CD4-positive, alpha-beta T cell (primary cell): ENCODE measurements at regions not wholly inside any gene's neighbourhood (a gene's known extent, or its start where the extent isn't known, plus 50 kb on each side); places are given as distances from the start of the nearest gene placed in this dataset.

Source experiments
- ATAC-seq: fragments of 200-7000 bp; cut with Tn5 transposase; one replicate; pipeline ENCODE4 v1.10.0; 2022; ENCODE audit warnings: mild to moderate bottlenecking; ENCODE audit not compliant: poor library complexity
- CTCF ChIA-PET: fragments of 350-600 bp; sonication (Branson Sonifier 250); formaldehyde crosslinking; loops from one replicate; lab custom pipeline; 2021; ENCODE audit warnings: antibody characterized with exemption, inconsistent platforms; lab: Charles Lee
- POLR2A ChIA-PET: fragments of 350-600 bp; sonication (Branson Sonifier 250); formaldehyde crosslinking; loops from one replicate; lab custom pipeline; 2021; ENCODE audit warnings: antibody characterized with exemption, inconsistent platforms; lab: Charles Lee
- DNase-seq, 14 experiments: peaks; one replicate each; pipeline ENCODE4 v3.0.0-alpha.2; 2013 to 2020; ENCODE audit warnings: mixed read lengths in 2 of 14
- H3K27ac ChIP-seq, 2 donors: one replicate each; pipeline versions ENCODE4 v1.5.1 to v1.7.0; 2013; ENCODE audit warnings: low read length in 2 of 2, low read depth in 1 of 2, mild to moderate bottlenecking in 1 of 2
- H3K27me3 ChIP-seq, 2 experiments: 1 replicate in 1 of 2; 2 replicates in 1 of 2; pipeline versions ENCODE4 v1.6.1 to v1.7.0; 2013; ENCODE audit warnings: low read length in 2 of 2, control low read depth in 1 of 2, mild to moderate bottlenecking in 1 of 2, moderate library complexity in 1 of 2; ENCODE audit not compliant: insufficient read depth in 2 of 2, control insufficient read depth in 1 of 2
- H3K36me3 ChIP-seq: one replicate; pipeline ENCODE4 v1.6.1; 2013; ENCODE audit warnings: low read length, control low read depth; ENCODE audit not compliant: insufficient read depth
- H3K4me1 ChIP-seq: one replicate; pipeline ENCODE4 v1.6.1; 2013; ENCODE audit warnings: low read length, control low read depth; ENCODE audit not compliant: insufficient read depth
- H3K4me3 ChIP-seq: one replicate; pipeline ENCODE4 v1.5.1; 2013; ENCODE audit warnings: mild to moderate bottlenecking, low read length, moderate library complexity
- H3K9me3 ChIP-seq, 2 experiments: 1 replicate in 1 of 2; 2 replicates in 1 of 2; pipeline versions ENCODE4 v1.6.1 to v1.7.0; 2013; ENCODE audit warnings: low read length in 2 of 2, mild to moderate bottlenecking in 2 of 2, control low read depth in 1 of 2, moderate library complexity in 1 of 2; ENCODE audit not compliant: control insufficient read depth in 1 of 2, insufficient read depth in 1 of 2
- H3K27ac Mint-ChIP-seq: one replicate; pipeline ENCODE4 v1.8.0; 2020; ENCODE audit warnings: mixed read lengths
- H3K27me3 Mint-ChIP-seq: one replicate; pipeline ENCODE4 v1.8.0; 2021; ENCODE audit warnings: mixed read lengths
- H3K36me3 Mint-ChIP-seq: one replicate; pipeline ENCODE4 v1.8.0; 2021; ENCODE audit warnings: low read depth, mixed read lengths
- H3K4me1 Mint-ChIP-seq: one replicate; pipeline ENCODE4 v1.8.0; 2021; ENCODE audit warnings: low read depth, mixed read lengths
- H3K4me3 Mint-ChIP-seq: one replicate; pipeline ENCODE4 v1.8.0; 2020; ENCODE audit warnings: mild to moderate bottlenecking, mixed read lengths
- H3K9me3 Mint-ChIP-seq: one replicate; pipeline ENCODE4 v1.8.0; 2020; ENCODE audit warnings: mixed read lengths
- CTCF ChIP-seq: fragments of 200-600 bp; IDR thresholded peaks from one replicate; pipeline ENCODE4 v1.8.0; 2022; ENCODE audit warnings: antibody characterized with exemption, mild to moderate bottlenecking
- intact Hi-C, 2 experiments: fragments of 100-400 bp; cut with DNase I in 1 of 2; cut with micrococcal nuclease in 1 of 2; formaldehyde crosslinking; loops; one replicate each; pipeline versions ENCODE4 v1.15.1 to v1.9.0; 2023 to 2025; cut with DNase I, micrococcal nuclease

GRCh38 chr17:5915337-5915736, 154.8 kb upstream of the WSCD1 start:
- no peaks in the 10 kb centered on the region for H3K4me1 Mint-ChIP-seq
- H3K27me3 Mint-ChIP-seq = peaks cover 8% of the 10 kb centered on the region
- H3K36me3 Mint-ChIP-seq = no peaks in the 10 kb centered on the region
- H3K36me3 ChIP-seq = no peaks in the 10 kb centered on the region
- no peak overlapping the region for H3K27ac Mint-ChIP-seq
- H3K4me3 ChIP-seq = no peak overlapping the region
- ATAC-seq (no peak), DNase-seq (no peak)
- ChIA-PET POLR2A (no interaction called here), CTCF (no interaction called here)
- peaks cover 0 to 4% of the 10 kb centered on the region in 2 experiments for H3K27me3 ChIP-seq
- H3K4me3 Mint-ChIP-seq = no peak overlapping the region
- intact Hi-C loops = no loop called here
- no peaks in the 10 kb centered on the region for H3K4me1 ChIP-seq
- TF ChIP-seq CTCF = no peak
- no peak overlapping the region for H3K27ac ChIP-seq
- no peaks in the 10 kb centered on the region for H3K9me3 Mint-ChIP-seq
- no peaks in the 10 kb centered on the region for H3K9me3 ChIP-seq

GRCh38 chr17:5919089-5919488, 151.1 kb upstream of the WSCD1 start:
- DNase-seq (no peak), ATAC-seq (no peak)
- H3K4me1 Mint-ChIP-seq = no peaks in the 10 kb centered on the region
- no peak overlapping the region for H3K4me3 ChIP-seq
- POLR2A ChIA-PET = no interaction called here
- H3K27ac Mint-ChIP-seq = no peak overlapping the region
- H3K4me3 Mint-ChIP-seq = no peak overlapping the region
- H3K36me3 Mint-ChIP-seq = no peaks in the 10 kb centered on the region
- peaks cover 0 to 4% of the 10 kb centered on the region in 2 experiments for H3K27me3 ChIP-seq
- intact Hi-C loops = no loop called here
- H3K27ac ChIP-seq = no peak overlapping the region
- CTCF ChIA-PET = no interaction called here
- no peaks in the 10 kb centered on the region for H3K9me3 ChIP-seq
- peaks cover 8% of the 10 kb centered on the region for H3K27me3 Mint-ChIP-seq
- TF ChIP-seq CTCF = no peak
- no peaks in the 10 kb centered on the region for H3K9me3 Mint-ChIP-seq
- H3K4me1 ChIP-seq = no peaks in the 10 kb centered on the region
- no peaks in the 10 kb centered on the region for H3K36me3 ChIP-seq

DNA sequence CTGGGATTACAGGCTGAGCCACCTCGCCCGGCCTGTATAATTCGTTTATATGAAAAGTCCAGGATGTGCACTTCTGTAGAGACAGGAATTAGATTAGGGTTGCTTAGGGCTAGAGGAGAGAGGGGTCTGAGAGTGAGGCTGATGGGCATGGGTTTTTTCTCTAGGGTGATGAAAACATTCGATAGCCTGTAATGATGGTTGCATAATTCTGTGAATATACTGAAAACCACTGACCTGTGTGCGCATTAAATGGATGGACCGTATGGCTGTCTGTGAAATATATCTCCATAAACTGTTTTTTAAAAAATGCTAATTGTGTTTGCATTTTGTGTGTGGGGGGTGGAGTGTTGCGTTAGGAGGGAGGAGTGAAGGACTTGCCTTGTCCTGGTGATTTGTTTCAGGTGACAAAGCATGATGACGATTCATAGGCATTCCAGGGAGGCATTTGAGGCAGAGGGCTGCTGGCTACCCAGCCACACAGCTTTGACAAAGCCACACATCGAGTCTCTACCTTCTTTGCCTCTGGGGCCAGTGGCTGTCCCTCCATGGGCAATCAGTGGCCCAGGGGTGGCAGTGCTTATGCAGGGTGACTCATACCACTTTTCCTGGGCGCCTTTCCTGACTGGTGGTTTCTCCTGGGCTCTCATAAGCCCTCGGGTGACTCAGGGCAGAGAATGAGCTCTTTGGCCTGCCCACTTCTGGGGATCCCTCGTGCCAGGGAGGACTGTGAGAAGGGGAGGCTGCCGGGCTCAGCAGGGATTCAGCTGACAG, 148.5 kb upstream of the WSCD1 start:
- H3K4me3 ChIP-seq = no peak overlapping the region
- H3K9me3 Mint-ChIP-seq = no peaks in the 10 kb centered on the region
- ChIA-PET POLR2A (no interaction called here), CTCF (no interaction called here)
- H3K9me3 ChIP-seq = no peaks in the 10 kb centered on the region
- no peak for DNase-seq
- no peak for ATAC-seq
- no peaks in the 10 kb centered on the region for H3K4me1 Mint-ChIP-seq
- H3K4me1 ChIP-seq = no peaks in the 10 kb centered on the region
- no peak overlapping the region for H3K27ac Mint-ChIP-seq
- H3K36me3 Mint-ChIP-seq = no peaks in the 10 kb centered on the region
- intact Hi-C loops = no loop called here
- no peaks in the 10 kb centered on the region for H3K36me3 ChIP-seq
- no peak overlapping the region for H3K4me3 Mint-ChIP-seq
- H3K27me3 ChIP-seq = peaks cover 2 to 4% of the 10 kb centered on the region in 2 experiments
- peaks cover 8% of the 10 kb centered on the region for H3K27me3 Mint-ChIP-seq
- no peak for TF ChIP-seq CTCF
- H3K27ac ChIP-seq = no peak overlapping the region
